Effector memory CD4-positive, alpha-beta T cell (primary cell): ENCODE measurements at regions not wholly inside any gene's neighbourhood (a gene's known extent, or its start where the extent isn't known, plus 50 kb on each side); places are given as distances from the start of the nearest gene placed in this dataset.

Source experiments
- DNase-seq, 3 donors: peaks; one replicate each; pipeline ENCODE4 v3.0.0-alpha.2; 2020
- H3K27ac ChIP-seq: 2 replicates; pipeline ENCODE4 v1.7.0; 2013; ENCODE audit warnings: mild to moderate bottlenecking, low read length, moderate library complexity; ENCODE audit not compliant: insufficient read depth, poor library complexity, severe bottlenecking
- H3K27me3 ChIP-seq: replicated peaks from 2 replicates; pipeline ENCODE4 v1.7.0; 2013; ENCODE audit warnings: mild to moderate bottlenecking, low read length; ENCODE audit not compliant: insufficient read depth, control insufficient read depth, poor library complexity, severe bottlenecking
- H3K36me3 ChIP-seq: 2 replicates; pipeline ENCODE4 v1.7.0; 2013; ENCODE audit warnings: mild to moderate bottlenecking, low read length, moderate library complexity; ENCODE audit not compliant: control insufficient read depth, insufficient read depth
- H3K4me1 ChIP-seq: 2 replicates; pipeline ENCODE4 v1.7.0; 2013; ENCODE audit warnings: low read length, mild to moderate bottlenecking; ENCODE audit not compliant: control insufficient read depth, insufficient read depth, poor library complexity, severe bottlenecking
- H3K4me3 ChIP-seq: 2 replicates; pipeline ENCODE4 v1.7.0; 2013; ENCODE audit warnings: low read length, low read depth, mild to moderate bottlenecking; ENCODE audit not compliant: insufficient read depth, poor library complexity, severe bottlenecking
- H3K9me3 ChIP-seq: 2 replicates; pipeline ENCODE4 v1.7.0; 2013; ENCODE audit warnings: mild to moderate bottlenecking, low read length, moderate library complexity; ENCODE audit not compliant: control insufficient read depth

DNA sequence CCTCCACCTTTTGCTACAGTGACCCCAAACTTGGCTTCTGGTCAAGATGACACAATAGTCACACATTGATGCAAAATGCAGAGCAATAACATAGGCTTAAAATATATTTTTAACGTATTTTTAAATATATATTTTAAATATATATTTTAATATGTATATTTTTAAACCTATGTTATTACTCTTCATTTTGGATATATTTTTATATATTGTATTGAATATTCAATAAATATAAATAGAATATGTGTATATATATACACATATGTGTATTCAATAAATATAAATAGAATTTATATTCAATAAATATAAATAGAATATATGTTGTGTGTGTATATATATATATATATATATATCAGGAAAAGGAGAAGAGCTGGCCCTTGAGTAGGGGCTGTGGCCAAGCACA, 115.6 kb downstream of the POU4F1 start:
- Histone ChIP-seq H3K4me1 (no peaks in the 10 kb centered on the region), H3K9me3 (no peaks in the 10 kb centered on the region), H3K27ac (no peak overlapping the region), H3K27me3 (no peaks in the 10 kb centered on the region), H3K4me3 (no peak overlapping the region), H3K36me3 (no peaks in the 10 kb centered on the region)
- DNase-seq, result no peak

DNA sequence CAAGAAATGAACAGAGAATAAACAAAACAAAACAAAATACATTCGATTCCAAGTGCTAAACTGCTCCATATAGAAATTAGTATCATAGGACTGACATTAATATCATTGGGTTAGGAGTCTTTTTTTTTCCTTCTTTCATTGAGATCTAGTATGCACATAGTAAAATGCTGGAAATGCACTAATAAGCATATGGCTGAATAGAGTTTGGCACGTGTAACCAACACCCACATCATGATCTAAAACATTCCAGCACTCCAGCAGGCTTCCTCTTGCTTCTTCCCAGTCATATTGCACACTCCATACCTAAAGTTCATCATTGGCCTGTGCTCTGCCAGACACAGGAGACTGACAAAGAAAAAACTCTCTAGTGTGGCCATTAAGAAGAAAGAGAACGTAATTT, 117.5 kb downstream of the POU4F1 start:
- DNase-seq, result no peak

DNA sequence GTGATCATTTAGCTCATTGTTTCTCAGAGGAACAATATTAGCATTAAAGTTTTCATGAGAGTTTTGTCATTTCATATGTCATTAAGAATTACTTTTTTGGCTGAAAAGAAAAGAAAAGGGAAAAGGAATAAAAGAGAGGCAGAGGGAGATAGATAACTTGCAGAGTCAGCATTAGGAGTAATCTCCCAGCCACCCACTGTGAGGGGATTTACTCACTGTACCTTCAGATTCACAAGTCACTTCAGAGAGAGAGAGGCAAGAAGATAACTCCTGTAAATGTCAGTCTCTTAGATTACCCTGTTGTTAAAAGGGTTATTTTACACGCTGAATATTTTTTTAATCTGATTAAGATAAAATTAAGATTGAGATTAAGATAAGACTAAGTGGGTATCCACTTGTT, 125.2 kb downstream of the POU4F1 start:
- H3K27me3 ChIP-seq, result no peaks in the 10 kb centered on the region
- DNase-seq, result no peak

More for the DNA sequence above, 117.5 kb downstream of the POU4F1 start:
- Histone ChIP-seq H3K9me3 (no peaks in the 10 kb centered on the region), H3K36me3 (no peaks in the 10 kb centered on the region), H3K4me3 (no peak overlapping the region), H3K27ac (no peak overlapping the region), H3K4me1 (no peaks in the 10 kb centered on the region), H3K27me3 (no peaks in the 10 kb centered on the region)

DNA sequence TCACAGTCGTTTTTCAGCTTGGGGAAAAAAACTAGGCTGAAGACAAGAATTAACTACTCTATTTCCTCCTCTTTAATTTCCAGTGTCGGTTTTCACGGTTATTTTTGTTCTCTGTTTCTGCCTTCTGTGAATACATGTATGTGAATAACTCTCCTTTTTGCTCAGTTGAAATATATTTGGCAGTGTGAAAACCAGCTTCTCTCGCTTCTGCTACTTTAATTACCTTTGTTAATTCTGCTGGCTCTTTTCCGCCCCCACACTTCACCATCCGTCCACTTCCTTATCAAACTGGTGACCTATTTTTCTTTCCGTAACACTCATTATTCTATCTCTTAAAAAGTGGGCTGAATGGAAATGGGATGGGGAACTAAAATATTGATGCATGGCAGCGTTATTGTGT, 126.4 kb downstream of the POU4F1 start:
- no peaks in the 10 kb centered on the region for H3K9me3 ChIP-seq
- no peak overlapping the region for H3K27ac ChIP-seq
- no peaks in the 10 kb centered on the region for H3K36me3 ChIP-seq
- no peaks in the 10 kb centered on the region for H3K27me3 ChIP-seq
- DNase-seq, result no peak
- H3K4me3 ChIP-seq, result no peak overlapping the region
- H3K4me1 ChIP-seq, result no peaks in the 10 kb centered on the region

More for the DNA sequence above, 125.2 kb downstream of the POU4F1 start:
- no peaks in the 10 kb centered on the region for H3K36me3 ChIP-seq
- H3K4me3 ChIP-seq, result no peak overlapping the region
- H3K9me3 ChIP-seq, result no peaks in the 10 kb centered on the region
- no peaks in the 10 kb centered on the region for H3K4me1 ChIP-seq
- H3K27ac ChIP-seq, result no peak overlapping the region

DNA sequence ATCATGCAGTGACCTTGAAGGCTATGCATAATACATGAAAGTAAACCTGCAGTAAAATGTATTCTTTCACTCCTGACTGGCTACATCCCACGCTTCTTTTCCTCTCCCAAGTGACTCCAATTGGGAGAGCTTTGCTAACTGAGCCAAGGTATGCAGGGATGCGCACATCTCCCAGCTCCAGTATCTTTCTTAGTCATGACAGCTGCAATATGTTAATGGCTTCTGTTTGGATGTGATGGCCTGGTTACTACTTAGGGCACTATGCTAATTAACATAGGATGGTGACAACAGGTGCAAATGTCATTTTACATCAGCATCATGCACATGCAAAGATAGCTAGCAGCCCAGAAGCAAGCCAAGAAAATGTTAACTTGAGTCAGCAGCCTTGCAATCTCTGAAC, 134.7 kb downstream of the POU4F1 start:
- Histone ChIP-seq H3K27me3 (no peaks in the 10 kb centered on the region), H3K36me3 (no peaks in the 10 kb centered on the region), H3K4me1 (no peaks in the 10 kb centered on the region), H3K9me3 (no peaks in the 10 kb centered on the region), H3K4me3 (no peak overlapping the region), H3K27ac (no peak overlapping the region)
- no peak for DNase-seq

DNA sequence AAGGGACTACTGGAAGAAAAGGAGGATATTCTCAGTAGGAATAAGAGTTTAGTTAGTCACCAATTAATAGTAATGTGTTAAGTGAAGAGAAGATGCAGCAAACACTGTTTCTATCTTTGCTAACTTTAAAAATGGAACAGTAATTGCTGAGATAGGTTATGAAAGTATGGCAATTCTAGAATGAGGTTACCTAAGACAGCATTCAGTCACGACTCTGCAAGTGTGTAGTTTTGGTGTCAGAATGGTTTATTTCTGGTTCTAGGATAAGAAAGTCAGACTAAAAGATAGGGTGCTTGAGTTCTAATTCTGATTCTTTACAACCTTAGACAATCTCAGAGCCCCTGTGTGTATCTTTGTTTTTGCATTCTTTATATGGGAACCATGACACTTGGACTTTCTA, 138.1 kb downstream of the POU4F1 start:
- DNase-seq, result no peak
- H3K4me1 ChIP-seq, result no peaks in the 10 kb centered on the region
- H3K36me3 ChIP-seq, result no peaks in the 10 kb centered on the region
- no peaks in the 10 kb centered on the region for H3K27me3 ChIP-seq
- H3K27ac ChIP-seq, result no peak overlapping the region
- no peaks in the 10 kb centered on the region for H3K9me3 ChIP-seq
- no peak overlapping the region for H3K4me3 ChIP-seq

DNA sequence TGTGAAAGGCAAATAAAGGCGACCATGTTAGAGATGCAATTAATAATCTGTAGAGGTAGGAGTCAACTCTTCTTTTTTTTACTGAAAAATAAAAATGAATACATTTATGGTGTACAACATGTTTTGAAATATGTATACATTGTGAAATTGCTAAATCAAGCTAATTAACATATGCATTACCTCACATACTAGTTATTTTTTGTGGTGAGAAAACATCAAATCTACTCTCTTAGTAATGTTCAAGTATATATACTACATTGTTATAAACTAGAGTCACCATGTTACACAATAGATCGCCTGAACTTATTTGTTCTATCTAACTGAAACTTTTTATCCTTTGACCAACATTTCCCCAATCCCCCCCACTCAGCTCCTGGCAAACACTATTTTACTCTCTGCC, 143.2 kb downstream of the POU4F1 start:
- Histone ChIP-seq H3K4me3 (no peak overlapping the region), H3K27ac (no peak overlapping the region), H3K9me3 (no peaks in the 10 kb centered on the region), H3K4me1 (no peaks in the 10 kb centered on the region), H3K27me3 (no peaks in the 10 kb centered on the region), H3K36me3 (no peaks in the 10 kb centered on the region)
- no peak for DNase-seq

DNA sequence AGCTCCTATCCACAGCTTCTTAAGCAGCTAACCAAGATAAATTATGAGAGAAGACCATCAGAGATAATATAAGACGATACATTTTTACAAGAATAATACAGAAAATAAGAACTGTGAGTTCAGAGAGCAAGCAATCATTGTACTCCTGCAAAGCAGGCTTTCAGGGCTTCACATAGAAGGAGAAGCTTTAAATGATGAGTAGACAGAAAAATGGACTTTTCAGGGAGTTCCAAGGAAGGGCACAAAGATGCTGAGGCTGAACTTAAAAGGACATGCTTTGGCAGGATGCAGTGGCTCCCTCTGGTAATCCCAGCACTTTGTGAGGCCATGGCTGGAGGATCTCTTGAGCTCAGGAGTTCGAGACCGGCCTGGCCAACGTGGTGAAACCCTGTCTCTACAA, 159.5 kb downstream of the POU4F1 start:
- Histone ChIP-seq H3K4me3 (no peak overlapping the region), H3K27me3 (no peaks in the 10 kb centered on the region), H3K27ac (no peak overlapping the region), H3K9me3 (no peaks in the 10 kb centered on the region), H3K4me1 (no peaks in the 10 kb centered on the region), H3K36me3 (no peaks in the 10 kb centered on the region)
- no peak for DNase-seq

DNA sequence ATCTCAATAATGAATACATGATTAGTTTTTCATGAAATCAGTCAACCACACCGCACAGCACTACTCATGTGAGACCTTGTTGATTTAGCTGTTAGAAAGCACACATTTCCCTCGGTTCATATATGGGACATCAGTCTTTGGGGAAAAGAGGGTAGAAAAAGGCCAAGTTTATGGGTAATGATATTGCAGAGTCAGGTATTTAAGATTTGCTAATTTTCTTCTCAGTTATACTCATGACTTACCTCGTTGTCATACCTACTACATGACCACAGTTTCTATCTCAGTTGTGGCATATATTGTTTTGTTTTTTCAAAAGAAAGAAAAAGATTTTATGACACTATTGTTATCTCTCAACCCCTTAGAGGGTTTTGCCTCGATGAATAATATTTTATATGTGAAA, 165.6 kb downstream of the POU4F1 start:
- H3K27ac ChIP-seq, result no peak overlapping the region
- no peak overlapping the region for H3K4me3 ChIP-seq
- no peak for DNase-seq
- no peaks in the 10 kb centered on the region for H3K27me3 ChIP-seq
- H3K36me3 ChIP-seq, result no peaks in the 10 kb centered on the region
- H3K4me1 ChIP-seq, result no peaks in the 10 kb centered on the region
- no peaks in the 10 kb centered on the region for H3K9me3 ChIP-seq

DNA sequence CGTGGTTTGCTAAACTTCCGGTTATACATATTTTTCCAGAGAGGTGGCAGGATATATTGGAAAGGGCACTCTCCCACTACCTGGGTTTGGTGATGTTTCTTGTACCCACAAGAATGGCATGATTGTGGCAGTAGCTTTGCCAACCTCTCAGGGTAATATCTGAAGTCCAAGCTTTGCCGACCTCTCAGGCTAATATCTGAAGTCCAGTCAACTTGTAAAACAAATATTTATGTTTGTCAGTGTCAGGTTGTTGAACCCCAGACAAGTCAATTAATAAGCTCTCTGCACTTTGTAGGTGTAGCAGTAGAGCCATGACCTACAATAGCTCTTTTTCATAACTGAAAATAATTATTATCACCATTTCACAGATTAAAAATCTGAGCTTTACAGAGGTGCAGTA, 167.0 kb downstream of the POU4F1 start:
- H3K4me1 ChIP-seq, result no peaks in the 10 kb centered on the region
- no peaks in the 10 kb centered on the region for H3K36me3 ChIP-seq
- no peak for DNase-seq
- no peak overlapping the region for H3K4me3 ChIP-seq
- H3K9me3 ChIP-seq, result no peaks in the 10 kb centered on the region
- H3K27me3 ChIP-seq, result no peaks in the 10 kb centered on the region
- H3K27ac ChIP-seq, result no peak overlapping the region

DNA sequence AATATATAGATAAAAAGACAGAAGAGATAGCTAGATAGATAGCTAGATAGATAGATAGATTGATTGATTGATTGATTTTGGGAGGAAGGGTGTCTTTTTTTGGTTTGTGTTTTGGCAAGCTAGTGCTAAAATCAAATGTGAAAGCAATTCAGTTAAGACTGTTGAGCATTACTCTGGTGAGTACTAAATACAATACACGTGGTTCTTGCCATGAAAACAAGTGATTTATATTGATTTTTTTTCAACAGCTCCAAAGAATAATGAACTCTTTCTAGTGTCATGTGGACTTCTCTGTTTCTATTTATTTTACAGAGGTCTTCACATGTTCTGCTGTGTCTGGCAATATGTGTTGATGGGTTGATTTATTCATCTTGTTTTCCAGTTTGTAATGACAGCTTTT, 172.0 kb downstream of the POU4F1 start:
- Histone ChIP-seq H3K27me3 (no peaks in the 10 kb centered on the region), H3K27ac (no peak overlapping the region), H3K4me3 (no peak overlapping the region), H3K9me3 (no peaks in the 10 kb centered on the region), H3K4me1 (no peaks in the 10 kb centered on the region), H3K36me3 (no peaks in the 10 kb centered on the region)
- no peak for DNase-seq
